Endothelial cell of umbilical vein (primary cell): ENCODE measurements at regions not wholly inside any gene's neighbourhood (a gene's known extent, or its start where the extent isn't known, plus 50 kb on each side); places are given as distances from the start of the nearest gene placed in this dataset.

ENCODE experiments used
- EZH2 ChIP-seq: IDR thresholded peaks from 2 replicates; pipeline ENCODE4 v1.6.1; 2012; ENCODE audit warnings: borderline replicate concordance, low read depth, mild to moderate bottlenecking, moderate library complexity, low read length, inconsistent platforms; ENCODE audit not compliant: severe bottlenecking
- FOS ChIP-seq: IDR thresholded peaks from 2 replicates; pipeline ENCODE4 v1.6.1; 2011; ENCODE audit warnings: mild to moderate bottlenecking, low read length, moderate library complexity, borderline replicate concordance; ENCODE audit not compliant: insufficient read depth
- JUN ChIP-seq: IDR thresholded peaks from 2 replicates; pipeline ENCODE4 v1.6.1; 2011; ENCODE audit warnings: borderline replicate concordance, low read depth; ENCODE audit not compliant: insufficient read length, insufficient read depth
- MYC ChIP-seq: IDR thresholded peaks from one replicate; pipeline ENCODE4 v1.6.1; 2011; ENCODE audit warnings: mild to moderate bottlenecking, low read depth, low read length
- POLR2A ChIP-seq: IDR thresholded peaks from 2 replicates; pipeline ENCODE4 v1.6.1; 2012; ENCODE audit warnings: low read depth, mild to moderate bottlenecking, control low read depth, low read length
- POLR2AphosphoS5 ChIP-seq: IDR thresholded peaks from 2 replicates; pipeline ENCODE4 v1.6.1; 2012; ENCODE audit warnings: low read depth, mild to moderate bottlenecking, control low read depth, low read length, moderate library complexity; ENCODE audit not compliant: insufficient read depth
- TF ChIP-seq, protein P1 (sequence below), 2 donors: IDR thresholded peaks; 1 replicate in 1 of 2; 2 replicates in 1 of 2; pipeline ENCODE4 v1.5.1; 2011; ENCODE audit warnings: low read length in 2 of 2, mild to moderate bottlenecking in 2 of 2, moderate library complexity in 2 of 2, control low read depth in 1 of 2, inconsistent platforms in 1 of 2, low read depth in 1 of 2; ENCODE audit not compliant: insufficient read depth in 1 of 2; ENCODE audit errors: extremely low read depth in 1 of 2
- TF ChIP-seq, protein P2 (sequence below): IDR thresholded peaks from 2 replicates; pipeline ENCODE4 v1.6.1; 2011; ENCODE audit not compliant: insufficient read depth, insufficient read length

DNA sequence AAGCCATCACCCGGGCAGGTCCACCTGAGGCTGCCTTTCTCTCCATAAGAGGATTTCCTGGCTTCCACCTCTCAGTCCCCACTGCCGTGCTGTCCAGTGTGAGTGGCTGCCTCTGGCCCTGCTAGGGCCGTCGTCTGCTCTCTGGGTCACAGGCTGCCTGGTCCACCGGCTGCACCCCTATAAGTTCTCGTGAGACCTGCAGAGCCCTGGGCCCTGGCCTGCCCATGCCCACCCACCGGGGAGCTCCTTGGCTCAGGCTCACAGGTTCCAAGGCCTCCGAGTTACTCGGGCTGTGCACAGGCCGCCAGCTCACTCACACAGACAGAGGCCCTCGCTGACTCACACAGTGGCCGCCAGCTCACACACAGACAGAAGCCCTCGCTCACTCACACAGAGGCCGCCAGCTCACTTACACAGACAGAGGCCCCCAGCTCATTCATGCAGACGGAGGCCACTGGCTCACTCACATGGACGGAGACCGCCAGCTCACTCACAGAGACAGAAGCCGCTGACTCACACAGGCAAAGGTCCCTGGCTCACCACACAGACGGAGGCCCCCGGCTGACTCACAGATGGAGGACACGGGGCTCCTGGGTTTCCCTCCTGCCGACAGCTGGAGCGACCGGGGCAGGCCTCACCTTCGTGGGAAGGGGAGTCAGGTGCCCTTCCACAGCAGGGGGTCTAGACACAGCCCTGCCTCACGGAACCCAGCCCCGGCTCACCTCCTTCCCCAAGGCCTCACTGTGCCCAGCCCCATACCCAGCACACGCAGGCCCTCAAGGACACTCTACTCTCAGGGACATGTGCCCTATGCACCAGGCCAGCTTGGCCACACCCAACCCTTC is 334.1 kb upstream of the MYT1L start:
- TF ChIP-seq, protein P1, sequence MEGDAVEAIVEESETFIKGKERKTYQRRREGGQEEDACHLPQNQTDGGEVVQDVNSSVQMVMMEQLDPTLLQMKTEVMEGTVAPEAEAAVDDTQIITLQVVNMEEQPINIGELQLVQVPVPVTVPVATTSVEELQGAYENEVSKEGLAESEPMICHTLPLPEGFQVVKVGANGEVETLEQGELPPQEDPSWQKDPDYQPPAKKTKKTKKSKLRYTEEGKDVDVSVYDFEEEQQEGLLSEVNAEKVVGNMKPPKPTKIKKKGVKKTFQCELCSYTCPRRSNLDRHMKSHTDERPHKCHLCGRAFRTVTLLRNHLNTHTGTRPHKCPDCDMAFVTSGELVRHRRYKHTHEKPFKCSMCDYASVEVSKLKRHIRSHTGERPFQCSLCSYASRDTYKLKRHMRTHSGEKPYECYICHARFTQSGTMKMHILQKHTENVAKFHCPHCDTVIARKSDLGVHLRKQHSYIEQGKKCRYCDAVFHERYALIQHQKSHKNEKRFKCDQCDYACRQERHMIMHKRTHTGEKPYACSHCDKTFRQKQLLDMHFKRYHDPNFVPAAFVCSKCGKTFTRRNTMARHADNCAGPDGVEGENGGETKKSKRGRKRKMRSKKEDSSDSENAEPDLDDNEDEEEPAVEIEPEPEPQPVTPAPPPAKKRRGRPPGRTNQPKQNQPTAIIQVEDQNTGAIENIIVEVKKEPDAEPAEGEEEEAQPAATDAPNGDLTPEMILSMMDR (IDR thresholded peaks at IDR 0.05; ENCODE audit: extremely low read depth in 1 of 2, insufficient read depth in 1 of 2, low read depth in 1 of 2, low read length in 2 of 2): no peak
- TF ChIP-seq POLR2A: no peak
- TF ChIP-seq FOS: no peak
- TF ChIP-seq POLR2AphosphoS5: no peak
- no peak for TF ChIP-seq EZH2
- TF ChIP-seq, protein P2, sequence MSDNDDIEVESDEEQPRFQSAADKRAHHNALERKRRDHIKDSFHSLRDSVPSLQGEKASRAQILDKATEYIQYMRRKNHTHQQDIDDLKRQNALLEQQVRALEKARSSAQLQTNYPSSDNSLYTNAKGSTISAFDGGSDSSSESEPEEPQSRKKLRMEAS: no peak
- TF ChIP-seq JUN: no peak
- TF ChIP-seq MYC: no peak
